ENCODE measurements at regions not wholly inside any gene's neighbourhood (a gene's known extent, or its start where the extent isn't known, plus 50 kb on each side); places are given as distances from the start of the nearest gene placed in this dataset.

DNA sequence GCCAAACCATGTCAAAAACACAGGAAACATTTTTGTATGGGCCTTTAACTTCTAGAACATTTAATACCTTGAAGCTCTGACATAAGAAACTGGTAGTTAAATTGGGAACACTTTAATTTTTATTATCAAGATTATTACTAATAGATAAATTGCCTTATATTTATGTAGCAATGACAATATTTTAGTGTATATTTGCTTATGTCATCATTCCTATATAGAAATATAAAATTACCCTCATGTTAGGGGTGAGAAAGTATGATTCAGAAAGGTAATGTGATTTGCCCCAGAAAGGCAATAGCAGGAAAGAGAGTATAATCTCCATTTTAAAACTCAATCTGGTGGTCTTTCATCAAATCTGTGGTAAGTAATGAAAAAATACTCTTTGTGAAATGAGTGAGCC, 147.4 kb downstream of the IL15 start:
- TF ChIP-seq, protein P1, sequence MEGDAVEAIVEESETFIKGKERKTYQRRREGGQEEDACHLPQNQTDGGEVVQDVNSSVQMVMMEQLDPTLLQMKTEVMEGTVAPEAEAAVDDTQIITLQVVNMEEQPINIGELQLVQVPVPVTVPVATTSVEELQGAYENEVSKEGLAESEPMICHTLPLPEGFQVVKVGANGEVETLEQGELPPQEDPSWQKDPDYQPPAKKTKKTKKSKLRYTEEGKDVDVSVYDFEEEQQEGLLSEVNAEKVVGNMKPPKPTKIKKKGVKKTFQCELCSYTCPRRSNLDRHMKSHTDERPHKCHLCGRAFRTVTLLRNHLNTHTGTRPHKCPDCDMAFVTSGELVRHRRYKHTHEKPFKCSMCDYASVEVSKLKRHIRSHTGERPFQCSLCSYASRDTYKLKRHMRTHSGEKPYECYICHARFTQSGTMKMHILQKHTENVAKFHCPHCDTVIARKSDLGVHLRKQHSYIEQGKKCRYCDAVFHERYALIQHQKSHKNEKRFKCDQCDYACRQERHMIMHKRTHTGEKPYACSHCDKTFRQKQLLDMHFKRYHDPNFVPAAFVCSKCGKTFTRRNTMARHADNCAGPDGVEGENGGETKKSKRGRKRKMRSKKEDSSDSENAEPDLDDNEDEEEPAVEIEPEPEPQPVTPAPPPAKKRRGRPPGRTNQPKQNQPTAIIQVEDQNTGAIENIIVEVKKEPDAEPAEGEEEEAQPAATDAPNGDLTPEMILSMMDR (IDR thresholded peaks at IDR 0.05), result no peak
- H3K9me3 ChIP-seq, result no peaks in the 10 kb centered on the region
- ATAC-seq, result no peak
- H3K36me3 ChIP-seq (ENCODE audit: low read depth), result no peaks in the 10 kb centered on the region
- H3K4me1 ChIP-seq (ENCODE audit: low read depth), result no peaks in the 10 kb centered on the region
- no peak for DNase-seq
- no peak overlapping the region for H3K4me3 ChIP-seq
- intact Hi-C loops (cut with DNase I, micrococcal nuclease), result no loop called here

DNA sequence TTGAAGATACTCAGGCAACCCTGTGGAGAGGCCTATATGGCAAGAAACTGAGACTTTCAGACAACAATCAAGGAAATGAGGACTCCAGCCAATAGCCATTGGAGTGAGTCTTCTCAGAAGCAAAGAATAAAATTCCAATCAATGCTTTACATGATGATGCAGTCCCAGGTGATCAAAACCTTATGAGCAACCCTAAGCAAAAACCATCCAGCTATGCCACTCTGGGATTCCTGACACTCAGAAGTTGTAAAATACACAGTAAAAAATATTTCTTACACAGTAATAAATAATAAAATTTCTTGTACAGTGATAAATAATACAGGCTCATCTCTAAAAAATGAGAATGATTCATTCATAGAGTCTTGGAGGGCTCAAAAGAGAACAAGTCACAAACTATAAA, 150.6 kb downstream of the IL15 start:
- intact Hi-C loops (cut with DNase I, micrococcal nuclease), result no loop called here
- TF ChIP-seq, protein P1 (IDR thresholded peaks at IDR 0.05), result no peak
- Histone ChIP-seq H3K9me3 (no peaks in the 10 kb centered on the region), H3K4me1 (ENCODE audit: low read depth) (no peaks in the 10 kb centered on the region), H3K36me3 (ENCODE audit: low read depth) (no peaks in the 10 kb centered on the region), H3K4me3 (no peak overlapping the region)
- DNase-seq, result no peak
- no peak for ATAC-seq

DNA sequence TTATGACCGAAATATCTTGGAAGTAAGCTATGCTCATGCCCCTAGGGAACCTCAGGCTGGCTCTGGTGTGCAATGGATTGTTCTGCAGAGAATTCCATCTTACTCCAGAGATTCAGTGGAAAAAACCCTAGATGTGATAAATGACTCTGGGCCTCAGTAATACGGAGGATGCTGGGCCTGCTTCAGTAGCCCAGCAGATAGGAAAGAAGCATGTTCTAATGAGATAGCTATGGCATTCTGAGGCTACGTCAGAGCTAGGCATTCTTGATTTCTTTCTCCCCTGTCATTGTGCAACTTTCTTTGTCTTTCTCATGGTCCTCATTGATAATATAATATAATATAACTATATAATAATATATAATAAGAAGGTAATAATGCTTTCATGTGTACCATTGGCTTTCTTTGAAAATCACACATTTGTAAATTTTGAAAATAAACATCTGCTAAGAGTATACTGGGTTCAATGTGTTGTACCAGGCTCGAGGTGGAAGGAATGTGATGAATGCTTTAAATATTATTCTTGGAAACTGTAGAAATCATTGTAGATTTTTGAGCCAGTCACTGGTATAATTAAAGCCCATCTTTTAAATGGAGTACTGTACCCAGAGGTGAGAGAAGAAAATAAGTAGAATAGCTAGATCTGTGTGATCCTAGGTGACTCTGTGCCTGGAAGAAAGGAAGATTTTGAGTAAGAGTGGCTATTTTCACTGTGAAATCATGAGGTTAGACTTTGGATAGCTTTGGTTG, 152.0 kb downstream of the IL15 start:
- TF ChIP-seq, protein P1 (IDR thresholded peaks at IDR 0.05), result no peak
- no peaks in the 10 kb centered on the region for H3K4me1 ChIP-seq (ENCODE audit: low read depth)
- ATAC-seq, result no peak
- intact Hi-C loops (cut with DNase I, micrococcal nuclease), result no loop called here
- DNase-seq, result no peak
- H3K36me3 ChIP-seq (ENCODE audit: low read depth), result no peaks in the 10 kb centered on the region
- no peaks in the 10 kb centered on the region for H3K9me3 ChIP-seq
- H3K4me3 ChIP-seq, result no peak overlapping the region

DNA sequence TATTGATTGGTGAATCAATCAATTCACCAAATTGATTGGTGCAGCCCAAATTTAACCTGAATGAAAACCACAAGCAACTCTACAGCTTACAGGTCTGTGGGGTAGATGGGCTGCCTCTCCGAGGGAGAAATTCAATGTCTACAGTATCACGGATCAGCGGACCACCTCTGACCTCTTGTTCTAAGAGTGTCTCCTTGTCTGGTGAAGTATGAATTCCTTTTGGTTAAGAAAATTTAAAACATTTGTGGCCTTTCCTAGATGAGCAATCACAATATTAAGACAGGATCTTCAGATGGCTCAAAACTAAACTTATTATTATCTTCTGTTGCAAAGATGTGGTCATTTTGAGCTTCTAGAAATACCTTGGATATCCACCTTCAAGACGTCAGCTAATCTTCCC, 153.3 kb downstream of the IL15 start:
- no peaks in the 10 kb centered on the region for H3K36me3 ChIP-seq (ENCODE audit: low read depth)
- intact Hi-C loops (cut with DNase I, micrococcal nuclease), result no loop called here
- H3K4me1 ChIP-seq (ENCODE audit: low read depth), result no peaks in the 10 kb centered on the region
- TF ChIP-seq, protein P1 (IDR thresholded peaks at IDR 0.05), result no peak
- no peaks in the 10 kb centered on the region for H3K9me3 ChIP-seq
- H3K4me3 ChIP-seq, result no peak overlapping the region
- ATAC-seq (no peak), DNase-seq (no peak)

DNA sequence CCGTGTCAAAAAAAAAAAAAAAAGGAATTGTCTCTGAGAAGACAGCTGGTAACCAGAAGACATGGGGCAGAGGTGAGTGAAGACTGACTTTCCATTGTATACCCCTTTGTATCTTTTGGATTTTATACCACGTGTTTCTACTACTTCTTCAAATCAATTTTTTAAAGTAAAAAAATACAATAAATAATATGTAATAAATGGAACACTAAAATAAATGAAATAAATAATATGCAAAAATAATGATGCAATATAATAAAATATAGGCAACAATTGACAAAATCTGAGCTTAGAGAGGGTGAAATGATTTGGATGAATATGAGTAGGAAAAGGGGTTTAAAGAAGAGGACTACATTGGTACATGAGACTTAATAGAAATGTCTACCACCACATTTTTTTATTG, 155.8 kb downstream of the IL15 start:
- no peak for ATAC-seq
- Histone ChIP-seq H3K4me1 (ENCODE audit: low read depth) (no peaks in the 10 kb centered on the region), H3K4me3 (no peak overlapping the region), H3K9me3 (no peaks in the 10 kb centered on the region), H3K36me3 (ENCODE audit: low read depth) (no peaks in the 10 kb centered on the region)
- TF ChIP-seq, protein P1 (IDR thresholded peaks at IDR 0.05), result no peak
- intact Hi-C loops (cut with DNase I, micrococcal nuclease), result no loop called here
- no peak for DNase-seq

DNA sequence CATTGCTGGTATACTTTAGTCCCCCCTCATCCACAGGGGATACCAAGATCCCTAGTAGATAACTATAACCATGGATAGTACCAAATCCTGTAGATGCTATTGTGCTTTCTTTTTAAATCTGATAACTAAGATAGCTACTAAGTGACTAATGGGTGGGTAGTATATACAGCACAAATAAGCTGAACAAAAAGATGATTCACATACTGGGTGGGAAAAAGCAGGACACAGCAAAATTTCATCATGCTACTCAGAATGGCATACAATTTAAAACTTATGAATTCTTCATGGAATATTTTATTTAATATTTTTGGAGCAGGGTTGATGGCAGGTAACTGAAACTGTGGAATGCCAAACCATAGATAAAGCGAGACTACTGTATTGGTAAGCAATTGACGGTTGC, 161.6 kb downstream of the IL15 start:
- Histone ChIP-seq H3K4me3 (no peak overlapping the region), H3K4me1 (ENCODE audit: low read depth) (no peaks in the 10 kb centered on the region), H3K9me3 (no peaks in the 10 kb centered on the region), H3K36me3 (ENCODE audit: low read depth) (no peaks in the 10 kb centered on the region)
- DNase-seq (no peak), ATAC-seq (no peak)
- intact Hi-C loops (cut with DNase I, micrococcal nuclease), result no loop called here
- TF ChIP-seq, protein P1 (IDR thresholded peaks at IDR 0.05), result no peak
